HG02678 (cell line): ENCODE measurements at regions not wholly inside any gene's neighbourhood (a gene's known extent, or its start where the extent isn't known, plus 50 kb on each side); places are given as distances from the start of the nearest gene placed in this dataset.
"Not testable (repeated sequence)": the region's sequence is repeated elsewhere in the genome, so short reads cannot be mapped to it uniquely, and the experiment has no call there.

ENCODE experiments used
- ATAC-seq: cut with Tn5 transposase; IDR thresholded peaks from one replicate; pipeline ENCODE4 v1.9.1; 2021; ENCODE audit warnings: mild to moderate bottlenecking, moderate library complexity; ENCODE audit not compliant: unreplicated experiment

GRCh38 chr2:193480187-193480586, 1285.5 kb upstream of the TMEFF2 start:
- ATAC-seq = no peak

GRCh38 chr2:193476171-193476800, 1281.6 kb upstream of the TMEFF2 start:
- no peak for ATAC-seq

GRCh38 chr2:193475038-193475437, 1280.3 kb upstream of the TMEFF2 start:
- no peak for ATAC-seq

- ATAC-seq = no peak
These were observed 1274.5 kb upstream of the TMEFF2 start for GRCh38 chr2:193469251-193469650.

- no peak for ATAC-seq
These were observed 1272.7 kb upstream of the TMEFF2 start for GRCh38 chr2:193467276-193467987.

- ATAC-seq = no peak
These were observed 1268.3 kb upstream of the TMEFF2 start for GRCh38 chr2:193463011-193463410.

GRCh38 chr2:193462411-193462810, 1267.7 kb upstream of the TMEFF2 start:
- ATAC-seq = no peak

GRCh38 chr2:193461431-193461934, 1266.8 kb upstream of the TMEFF2 start:
- peak; percentile 47 for ATAC-seq

GRCh38 chr2:193446967-193447366, 1252.2 kb upstream of the TMEFF2 start:
- ATAC-seq = no peak

GRCh38 chr2:193442293-193442692, 1247.6 kb upstream of the TMEFF2 start:
- ATAC-seq = no peak

- ATAC-seq = no peak
These were observed 1233.6 kb upstream of the TMEFF2 start for GRCh38 chr2:193428336-193428818.

- not testable (repeated sequence) for ATAC-seq
These were observed 1217.6 kb upstream of the TMEFF2 start for GRCh38 chr2:193412368-193412767.

GRCh38 chr2:193409951-193410350, 1215.2 kb upstream of the TMEFF2 start:
- ATAC-seq = no peak

GRCh38 chr2:193382583-193382982, 1187.8 kb upstream of the TMEFF2 start:
- no peak for ATAC-seq

GRCh38 chr2:193377789-193378188, 1183.1 kb upstream of the TMEFF2 start:
- no peak for ATAC-seq

GRCh38 chr2:193373120-193373519, 1178.4 kb upstream of the TMEFF2 start:
- ATAC-seq = no peak

GRCh38 chr2:193371200-193371599, 1176.5 kb upstream of the TMEFF2 start:
- ATAC-seq = no peak

- ATAC-seq = no peak
These were observed 1173.9 kb upstream of the TMEFF2 start for GRCh38 chr2:193368615-193369014.

- no peak for ATAC-seq
These were observed 1162.8 kb upstream of the TMEFF2 start for GRCh38 chr2:193357508-193357907.

GRCh38 chr2:193352665-193353242, 1158.0 kb upstream of the TMEFF2 start:
- ATAC-seq = not testable (repeated sequence)

GRCh38 chr2:193350509-193350908, 1155.8 kb upstream of the TMEFF2 start:
- ATAC-seq = no peak

- ATAC-seq = no peak
These were observed 1154.9 kb upstream of the TMEFF2 start for GRCh38 chr2:193349642-193350041.
